HG02852 (cell line): ENCODE measurements at regions not wholly inside any gene's neighbourhood (a gene's known extent, or its start where the extent isn't known, plus 50 kb on each side); places are given as distances from the start of the nearest gene placed in this dataset.

ENCODE experiments used
- ATAC-seq: cut with Tn5 transposase; IDR thresholded peaks from one replicate; pipeline ENCODE4 v1.9.1; 2021; ENCODE audit warnings: mild to moderate bottlenecking, moderate library complexity; ENCODE audit not compliant: unreplicated experiment

DNA sequence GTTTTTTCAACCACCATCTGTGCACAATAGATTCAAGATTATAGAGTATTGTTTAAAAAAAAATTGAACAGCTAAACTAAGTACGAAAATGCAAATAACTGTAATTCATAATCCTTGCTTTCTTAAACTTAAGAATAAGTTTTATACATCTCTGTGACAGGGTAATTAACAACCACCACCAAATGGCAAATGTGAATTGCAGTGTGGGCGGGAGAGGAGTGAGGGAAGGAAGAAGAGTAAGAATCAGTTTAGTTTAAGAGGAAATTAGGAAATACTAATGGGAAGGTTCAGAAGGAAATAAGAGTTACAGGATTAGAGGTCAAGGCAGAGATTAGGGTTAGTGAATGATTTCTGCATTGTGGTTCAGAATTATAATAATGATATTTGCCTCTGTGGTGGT lies 430.9 kb downstream of the SPRY1 start:
- no peak for ATAC-seq

DNA sequence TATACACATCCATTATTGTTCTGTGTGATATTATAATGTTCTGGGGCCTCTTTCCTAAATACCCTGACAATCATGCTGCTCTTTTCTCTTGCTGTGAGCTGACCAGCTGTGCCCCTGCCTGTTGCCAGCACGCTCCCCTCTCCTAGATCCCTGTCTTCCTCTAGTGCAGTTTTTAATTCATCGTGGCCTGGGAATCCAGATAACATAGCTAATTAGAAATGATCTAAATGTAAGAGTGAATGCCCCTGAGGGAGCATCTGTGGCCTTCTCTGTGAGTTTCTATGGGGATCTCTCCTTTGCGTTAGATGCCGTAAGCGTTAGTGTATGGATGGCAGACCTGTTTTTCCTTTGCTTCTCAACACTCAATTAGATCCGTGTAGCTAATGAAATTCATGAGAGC lies 434.3 kb downstream of the SPRY1 start:
- ATAC-seq, result no peak

DNA sequence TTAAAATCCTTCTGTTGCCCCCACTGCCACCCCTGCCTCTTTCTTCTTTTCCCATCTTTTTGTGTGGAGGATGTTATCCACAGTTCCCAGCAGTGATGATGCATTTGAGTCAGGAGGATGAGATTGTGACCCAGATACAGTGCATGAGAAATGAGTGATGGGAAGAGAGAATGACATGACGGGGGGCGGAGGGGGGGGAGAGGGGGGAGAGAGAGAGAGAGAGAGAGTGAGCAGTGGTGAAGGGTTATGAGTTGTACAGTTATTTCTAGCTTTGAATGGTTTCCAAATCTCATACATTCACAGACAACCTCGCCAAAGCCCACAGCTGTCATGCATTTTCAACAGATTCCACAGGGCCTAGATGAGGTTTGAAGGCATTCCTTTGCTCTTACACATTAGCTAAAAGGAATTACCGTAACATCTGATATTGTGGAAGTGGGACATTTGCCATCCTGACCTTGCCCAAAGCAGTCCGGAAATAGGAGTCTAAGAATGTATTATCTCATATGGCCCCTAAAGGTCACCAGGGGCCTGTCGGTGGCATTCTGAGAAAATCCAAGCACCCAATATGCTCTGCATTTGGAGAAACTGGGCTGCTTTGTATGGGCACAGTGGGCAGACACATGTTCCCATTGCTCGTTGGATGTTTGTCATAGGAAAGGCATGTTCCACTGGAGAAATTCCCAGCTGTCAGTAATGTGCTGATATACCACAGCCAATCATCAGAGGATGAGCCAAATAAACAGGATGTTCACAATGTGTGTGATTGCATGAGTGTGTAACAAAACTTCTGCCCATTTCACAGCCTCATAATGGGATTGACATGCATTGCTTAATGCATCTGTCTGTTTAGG lies 435.8 kb downstream of the SPRY1 start:
- no peak for ATAC-seq

DNA sequence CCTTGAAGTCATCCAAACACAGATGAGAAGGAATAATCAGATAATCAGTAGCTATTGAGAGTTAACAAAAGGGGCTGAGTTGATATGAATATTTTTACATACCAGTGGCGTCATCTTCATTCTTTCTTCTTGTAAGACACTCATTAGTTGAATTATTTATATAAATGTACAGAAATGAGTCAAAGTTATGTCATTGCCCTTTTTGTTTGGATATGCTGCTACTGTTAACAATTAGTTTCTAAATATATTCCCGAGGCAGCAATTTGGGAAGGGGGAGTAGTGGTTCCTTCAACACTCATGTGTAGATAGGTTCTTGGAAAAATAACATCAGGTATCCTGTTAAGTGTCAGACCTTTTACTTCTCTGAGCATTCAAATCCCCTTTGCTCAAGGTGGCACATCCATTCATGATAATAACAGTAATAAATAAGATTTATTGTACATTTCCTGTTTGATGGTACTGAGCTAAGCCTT lies 436.6 kb downstream of the SPRY1 start:
- ATAC-seq, result no peak

DNA sequence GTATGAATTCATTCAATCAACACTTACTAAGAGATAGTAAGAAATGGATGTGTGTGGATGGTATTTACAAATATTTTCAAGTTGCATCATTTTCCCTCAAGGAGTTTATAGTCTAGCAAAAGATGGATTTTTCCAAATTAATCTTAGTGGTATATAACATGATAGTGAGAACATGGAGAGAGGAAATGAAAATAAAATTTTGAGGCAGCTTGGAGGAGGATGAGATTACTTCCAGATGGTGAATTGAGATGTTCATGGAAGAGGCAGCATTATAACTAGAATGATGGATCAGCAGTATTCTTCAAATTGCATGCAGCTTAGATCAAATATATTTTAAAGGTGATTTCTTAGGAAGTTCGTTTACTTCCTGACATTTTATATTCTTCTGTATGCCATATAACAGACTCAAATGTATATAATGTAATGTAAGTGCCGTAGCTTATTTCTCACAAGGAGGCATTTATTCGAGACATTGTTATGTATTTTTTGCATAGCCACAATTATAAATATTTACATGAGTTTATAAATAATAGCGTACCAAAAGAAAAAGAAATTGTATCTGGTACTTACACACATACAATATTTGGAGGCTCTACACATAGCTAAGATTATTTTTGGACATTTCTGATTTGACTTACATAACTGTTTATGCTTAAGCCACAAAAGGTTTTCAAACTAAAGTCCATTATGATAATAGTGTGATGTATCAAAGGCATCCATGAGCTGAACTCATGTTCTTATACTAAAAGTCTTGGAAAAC lies 439.4 kb downstream of the SPRY1 start:
- no peak for ATAC-seq

DNA sequence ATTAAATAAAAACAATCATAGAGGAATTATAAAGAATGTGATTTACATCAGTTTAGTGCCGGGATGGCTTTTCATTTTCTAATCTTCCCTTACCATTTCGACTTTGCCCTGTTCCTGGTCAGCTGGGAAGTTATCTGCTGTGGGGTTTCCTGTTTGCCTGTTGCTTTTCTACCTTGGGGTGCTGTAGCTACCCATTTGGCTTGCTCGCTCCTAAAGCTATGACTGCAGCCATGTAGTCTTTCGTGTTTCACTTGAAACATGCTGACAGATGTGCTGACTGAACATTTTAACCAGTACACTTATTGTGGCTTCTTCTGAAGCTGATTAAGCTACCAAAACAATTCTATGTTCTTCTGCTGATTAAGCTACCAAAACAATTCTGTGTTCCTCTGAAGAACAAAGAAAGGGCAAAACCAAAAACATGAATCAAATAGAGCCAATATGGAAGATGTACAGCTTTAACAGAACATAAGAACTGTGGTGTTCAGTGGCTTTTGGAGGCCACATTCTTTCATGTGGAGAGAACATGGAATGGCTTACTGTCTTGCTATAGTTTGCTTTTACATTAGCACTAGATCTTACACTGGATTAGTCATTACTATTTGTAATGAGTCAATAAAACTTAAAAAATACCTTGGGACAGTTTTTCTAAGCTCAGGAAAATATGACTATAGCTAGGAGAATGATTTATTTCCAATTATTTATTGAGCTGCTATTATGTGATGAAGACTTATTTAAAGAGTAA lies 440.4 kb downstream of the SPRY1 start:
- no peak for ATAC-seq

DNA sequence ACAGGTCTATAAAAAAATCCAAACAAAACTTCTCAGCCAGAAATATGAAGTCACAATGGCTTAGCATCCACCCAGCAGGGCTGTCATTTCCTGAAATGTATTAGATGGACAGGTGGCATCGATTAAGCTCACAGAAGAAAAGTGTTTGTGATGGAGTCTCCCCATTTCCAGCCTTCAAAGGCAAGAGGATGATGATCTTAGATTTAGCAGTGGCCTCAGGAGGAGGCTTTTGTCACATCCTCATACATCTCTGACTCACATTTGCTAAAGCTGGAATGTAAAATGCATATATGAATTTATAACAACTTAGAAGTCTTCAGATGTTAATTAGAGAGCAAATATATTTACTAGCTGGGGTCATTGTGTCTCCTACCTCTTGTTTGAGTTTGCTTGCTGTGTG lies 441.9 kb downstream of the SPRY1 start:
- no peak for ATAC-seq

GRCh38 chr4:123840197-123840596 lies 443.6 kb downstream of the SPRY1 start:
- ATAC-seq, result no peak

DNA sequence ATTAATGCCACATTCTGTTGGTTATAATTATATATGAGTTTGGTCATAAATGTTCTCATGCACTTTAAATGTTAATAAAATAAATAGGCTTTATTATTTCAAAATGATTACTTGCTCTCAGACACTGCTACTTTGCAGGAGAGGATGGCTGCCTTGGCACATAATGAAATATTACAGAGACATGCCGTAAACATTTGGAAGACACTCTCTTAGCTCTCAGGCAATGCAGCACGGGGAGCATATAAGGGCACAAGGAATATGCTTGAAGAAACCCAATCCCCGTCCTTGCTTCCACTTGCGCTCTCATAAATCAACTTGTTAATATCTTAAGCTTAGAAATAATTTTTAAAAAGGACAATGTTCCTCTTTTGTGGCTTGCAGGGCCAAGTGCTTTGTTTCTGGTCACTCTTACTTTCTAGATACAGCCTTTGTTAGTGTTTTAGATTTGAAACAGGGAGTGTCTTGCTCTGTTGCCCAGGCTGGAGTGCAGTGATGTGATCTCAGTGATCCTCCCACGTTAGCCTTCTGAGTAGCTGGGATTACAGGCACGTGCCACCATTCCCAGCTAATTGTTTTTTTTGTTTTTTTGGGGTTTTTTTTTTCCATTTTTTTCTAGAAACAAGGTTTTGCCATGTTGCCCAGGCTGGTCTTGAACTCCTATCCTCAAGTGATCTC lies 445.0 kb downstream of the SPRY1 start:
- ATAC-seq, result no peak

DNA sequence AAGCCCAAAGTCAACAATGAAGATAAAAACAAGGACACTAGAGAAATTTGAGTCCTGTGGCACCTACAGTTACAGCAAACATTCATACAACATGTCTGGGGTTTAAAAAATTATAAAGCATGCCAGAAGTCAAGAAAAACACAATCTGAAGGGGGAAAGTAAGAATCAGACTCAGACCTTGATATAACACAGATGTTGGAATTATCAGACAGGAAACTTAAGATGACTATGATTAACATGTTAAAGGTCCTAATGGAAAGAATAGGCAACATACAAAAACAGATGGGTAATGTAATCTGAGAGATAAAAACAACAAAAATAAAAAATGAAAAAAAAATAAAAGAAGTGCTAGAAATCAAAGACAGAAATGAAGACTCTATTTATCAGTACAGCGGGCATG lies 446.5 kb downstream of the SPRY1 start:
- no peak for ATAC-seq

GRCh38 chr4:123844374-123844773 lies 447.8 kb downstream of the SPRY1 start:
- ATAC-seq, result no peak

DNA sequence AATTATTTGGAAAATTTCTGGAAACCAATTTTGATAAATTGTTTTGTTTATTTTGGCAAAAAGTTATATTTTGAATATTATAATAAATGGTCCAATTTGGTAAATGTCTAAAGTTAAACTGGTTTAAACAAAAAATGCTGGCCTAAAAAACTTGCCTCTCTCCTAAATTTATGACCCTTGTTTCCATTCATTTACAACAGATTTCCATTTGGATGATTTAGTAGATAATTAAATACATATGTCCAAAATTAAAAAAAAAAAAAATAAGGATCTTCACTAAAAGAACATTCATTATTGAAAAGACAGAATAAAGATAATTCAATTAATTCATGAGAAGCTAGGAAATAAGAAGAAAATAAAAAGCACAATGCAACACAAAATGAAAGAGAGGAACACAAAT lies 449.5 kb downstream of the SPRY1 start:
- ATAC-seq, result no peak

DNA sequence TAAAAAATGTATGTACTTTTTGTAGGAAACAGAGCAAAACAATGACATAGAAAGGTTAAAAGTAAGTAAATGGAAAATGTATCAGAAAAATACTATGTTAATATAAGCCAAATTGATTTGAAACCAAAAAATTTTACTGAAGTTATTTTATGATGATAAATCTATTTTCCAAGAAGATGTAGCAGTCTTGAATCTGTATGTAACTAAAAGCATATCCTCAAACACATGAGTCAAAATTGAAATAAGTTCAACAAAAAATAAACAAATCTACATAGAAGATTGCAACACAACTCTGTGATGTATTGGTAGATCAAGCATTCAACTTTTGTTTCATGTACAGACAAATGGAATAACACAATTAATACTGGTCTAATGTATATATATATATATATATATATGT lies 450.0 kb downstream of the SPRY1 start:
- no peak for ATAC-seq

DNA sequence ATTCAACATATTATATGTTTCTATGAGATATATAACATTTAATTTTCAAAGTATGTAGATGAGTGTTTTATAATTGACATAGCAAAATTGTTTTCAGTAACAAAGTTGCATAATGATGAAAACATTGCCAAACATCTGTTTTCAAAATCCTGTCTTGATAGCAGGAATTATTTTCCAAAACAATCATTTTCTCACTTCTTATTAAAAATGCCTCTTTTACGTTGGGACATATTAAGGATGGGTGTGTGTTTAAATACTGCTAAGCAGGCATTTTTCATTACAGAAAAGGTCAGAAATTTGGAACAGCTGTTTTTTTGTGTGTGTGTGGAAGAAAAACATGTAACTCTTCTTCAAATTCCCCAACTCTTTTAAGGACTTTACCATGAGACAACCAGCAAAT lies 452.0 kb downstream of the SPRY1 start:
- ATAC-seq, result no peak

DNA sequence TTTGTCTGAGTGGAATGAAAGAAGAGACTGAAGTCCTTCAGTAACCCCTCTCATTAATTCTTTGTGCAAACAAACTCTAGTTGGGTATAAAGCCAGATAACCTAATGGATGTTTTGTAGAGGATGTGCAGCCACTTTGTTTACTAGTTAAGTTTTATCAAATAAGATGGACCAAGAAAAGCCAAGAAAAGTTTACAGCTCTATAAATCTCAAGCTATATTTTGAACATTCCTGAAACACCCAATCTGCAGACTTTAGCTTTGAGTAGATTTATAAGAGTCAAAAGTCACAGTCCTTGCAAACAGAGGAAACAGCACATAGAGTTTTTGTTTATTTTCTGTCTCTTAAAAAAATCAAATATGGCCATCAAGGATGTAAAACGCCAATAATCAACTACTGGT lies 452.9 kb downstream of the SPRY1 start:
- no peak for ATAC-seq

- no peak for ATAC-seq
These were observed 454.9 kb downstream of the SPRY1 start for GRCh38 chr4:123851521-123851920.

GRCh38 chr4:123853651-123854050 lies 457.1 kb downstream of the SPRY1 start:
- no peak for ATAC-seq

DNA sequence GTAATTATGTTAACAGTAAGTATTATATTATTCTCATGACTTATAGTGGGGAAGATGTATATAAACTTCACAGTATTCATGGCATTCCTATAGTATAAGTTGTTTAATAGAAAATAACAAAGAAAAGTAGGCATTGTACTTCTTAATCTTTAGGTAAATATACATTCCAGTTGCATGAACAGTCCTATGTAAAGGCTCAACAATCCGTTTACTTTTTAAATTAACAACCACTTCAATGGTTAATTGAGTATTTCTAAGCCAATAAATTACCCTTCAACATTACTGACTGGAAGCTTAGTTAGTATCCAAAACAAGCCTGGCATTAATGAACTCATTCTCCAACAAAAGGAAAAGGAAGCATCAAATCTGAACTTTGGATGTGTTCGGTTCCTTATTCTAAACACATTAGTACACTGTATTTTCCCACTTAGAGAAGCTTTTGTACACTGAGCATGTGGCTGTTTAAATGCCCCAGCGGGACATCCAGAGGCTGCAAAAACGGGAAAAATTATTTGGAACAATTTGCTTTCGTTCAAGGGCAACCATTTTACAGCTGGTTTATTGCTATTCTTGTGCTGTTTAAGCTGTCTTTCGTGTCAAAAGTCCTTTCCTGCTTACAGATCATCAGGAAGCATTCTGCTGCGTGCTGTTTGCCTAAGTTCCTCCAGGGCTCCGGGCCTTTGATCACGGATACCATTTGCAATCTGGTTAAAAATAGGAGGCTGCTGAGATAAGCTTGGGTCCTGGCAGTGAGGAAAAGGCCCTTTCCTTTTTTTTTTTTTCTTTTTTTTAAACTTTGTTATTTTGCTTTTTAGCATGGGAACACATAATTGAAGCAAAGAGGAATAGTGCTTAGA lies 460.3 kb downstream of the SPRY1 start:
- ATAC-seq, result no peak

- ATAC-seq, result no peak
These were observed 461.9 kb downstream of the SPRY1 start for GRCh38 chr4:123858465-123858864.

GRCh38 chr4:123862812-123863211 lies 466.2 kb downstream of the SPRY1 start:
- no peak for ATAC-seq
